IMR-90 (cell line): ENCODE measurements at regions not wholly inside any gene's neighbourhood (a gene's known extent, or its start where the extent isn't known, plus 50 kb on each side); places are given as distances from the start of the nearest gene placed in this dataset.

ENCODE experiments used
- BHLHE40 ChIP-seq: fragments of 150-350 bp; IDR thresholded peaks from 2 replicates; pipeline ENCODE4 v1.6.1; 2016; ENCODE audit warnings: mild to moderate bottlenecking, low read depth, low read length
- CEBPB ChIP-seq: IDR thresholded peaks from 2 replicates; pipeline ENCODE4 v1.6.1; 2012; ENCODE audit warnings: low read depth, low read length, improper control_type of control experiment
- CHD1 ChIP-seq: IDR thresholded peaks from 2 replicates; pipeline ENCODE4 v1.6.1; 2012; ENCODE audit warnings: low read depth, low read length, improper control_type of control experiment
- FOS ChIP-seq: fragments of 150-350 bp; IDR thresholded peaks from 2 replicates; pipeline ENCODE4 v1.6.1; 2016; ENCODE audit warnings: low read depth, low read length
- MAFK ChIP-seq: IDR thresholded peaks from 2 replicates; pipeline ENCODE4 v1.6.1; 2012; ENCODE audit warnings: low read depth, low read length, improper control_type of control experiment
- MAZ ChIP-seq: IDR thresholded peaks from 2 replicates; pipeline ENCODE4 v1.6.1; 2012; ENCODE audit warnings: low read depth, mild to moderate bottlenecking, low read length, improper control_type of control experiment, moderate library complexity, borderline replicate concordance
- MXI1 ChIP-seq: IDR thresholded peaks from 2 replicates; pipeline ENCODE4 v1.6.1; 2012; ENCODE audit warnings: low read depth, mild to moderate bottlenecking, low read length, moderate library complexity, borderline replicate concordance
- POLR2A ChIP-seq: IDR thresholded peaks from 2 replicates; pipeline ENCODE4 v1.6.1; 2012; ENCODE audit warnings: mild to moderate bottlenecking, low read depth, low read length
- RAD21 ChIP-seq: IDR thresholded peaks from 2 replicates; pipeline ENCODE4 v1.6.1; 2012; ENCODE audit warnings: low read length, improper control_type of control experiment
- RCOR1 ChIP-seq: IDR thresholded peaks from 2 replicates; pipeline ENCODE4 v1.6.1; 2012; ENCODE audit warnings: mild to moderate bottlenecking, low read length, improper control_type of control experiment; ENCODE audit not compliant: insufficient replicate concordance
- RFX5 ChIP-seq: IDR thresholded peaks from 2 replicates; pipeline ENCODE4 v1.8.0; 2012; ENCODE audit warnings: low read depth, mild to moderate bottlenecking, low read length, moderate library complexity
- SMC3 ChIP-seq: fragments of 150-350 bp; IDR thresholded peaks from 2 replicates; pipeline ENCODE4 v1.6.1; 2016; ENCODE audit warnings: low read depth, mild to moderate bottlenecking, antibody characterized with exemption, low read length, moderate library complexity
- TF ChIP-seq, protein P1 (sequence below): conservative IDR thresholded peaks from 2 replicates; pipeline ENCODE4 v1.5.1; 2012; ENCODE audit warnings: mild to moderate bottlenecking, low read depth, low read length, improper control_type of control experiment
- TF ChIP-seq, protein P2 (sequence below): fragments of 150-350 bp; IDR thresholded peaks from 2 replicates; pipeline ENCODE4 v1.6.1; 2017; ENCODE audit warnings: mild to moderate bottlenecking, antibody characterized with exemption, low read length, low read depth

DNA sequence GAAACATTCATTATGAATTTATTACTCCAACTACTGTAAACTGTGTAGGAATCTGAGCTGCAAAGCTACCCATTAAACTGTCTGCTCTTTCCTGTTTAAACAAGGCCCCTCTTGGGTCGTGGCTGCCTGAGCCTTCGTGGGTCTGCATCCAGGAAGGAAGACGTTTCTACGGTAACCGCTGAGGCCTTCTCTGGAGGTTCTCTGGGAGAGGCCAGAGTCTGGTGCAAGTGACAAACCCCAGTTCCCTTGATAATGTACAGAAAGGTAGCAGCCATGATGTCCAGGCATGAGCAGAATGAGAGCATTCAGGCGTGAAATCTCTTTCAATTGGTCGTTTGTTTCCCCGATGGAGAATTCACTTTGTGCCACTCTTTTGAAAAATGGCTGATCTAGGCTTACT lies 350.2 kb downstream of the PLPP3 start:
- TF ChIP-seq, protein P1, sequence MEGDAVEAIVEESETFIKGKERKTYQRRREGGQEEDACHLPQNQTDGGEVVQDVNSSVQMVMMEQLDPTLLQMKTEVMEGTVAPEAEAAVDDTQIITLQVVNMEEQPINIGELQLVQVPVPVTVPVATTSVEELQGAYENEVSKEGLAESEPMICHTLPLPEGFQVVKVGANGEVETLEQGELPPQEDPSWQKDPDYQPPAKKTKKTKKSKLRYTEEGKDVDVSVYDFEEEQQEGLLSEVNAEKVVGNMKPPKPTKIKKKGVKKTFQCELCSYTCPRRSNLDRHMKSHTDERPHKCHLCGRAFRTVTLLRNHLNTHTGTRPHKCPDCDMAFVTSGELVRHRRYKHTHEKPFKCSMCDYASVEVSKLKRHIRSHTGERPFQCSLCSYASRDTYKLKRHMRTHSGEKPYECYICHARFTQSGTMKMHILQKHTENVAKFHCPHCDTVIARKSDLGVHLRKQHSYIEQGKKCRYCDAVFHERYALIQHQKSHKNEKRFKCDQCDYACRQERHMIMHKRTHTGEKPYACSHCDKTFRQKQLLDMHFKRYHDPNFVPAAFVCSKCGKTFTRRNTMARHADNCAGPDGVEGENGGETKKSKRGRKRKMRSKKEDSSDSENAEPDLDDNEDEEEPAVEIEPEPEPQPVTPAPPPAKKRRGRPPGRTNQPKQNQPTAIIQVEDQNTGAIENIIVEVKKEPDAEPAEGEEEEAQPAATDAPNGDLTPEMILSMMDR: no peak
- TF ChIP-seq POLR2A (no peak), RCOR1 (no peak), MXI1 (no peak), MAFK (no peak), RFX5 (no peak), RAD21 (no peak), BHLHE40 (no peak), MAZ (no peak), CEBPB (no peak), CHD1 (no peak), SMC3 (no peak), FOS (no peak)
- TF ChIP-seq, protein P2, sequence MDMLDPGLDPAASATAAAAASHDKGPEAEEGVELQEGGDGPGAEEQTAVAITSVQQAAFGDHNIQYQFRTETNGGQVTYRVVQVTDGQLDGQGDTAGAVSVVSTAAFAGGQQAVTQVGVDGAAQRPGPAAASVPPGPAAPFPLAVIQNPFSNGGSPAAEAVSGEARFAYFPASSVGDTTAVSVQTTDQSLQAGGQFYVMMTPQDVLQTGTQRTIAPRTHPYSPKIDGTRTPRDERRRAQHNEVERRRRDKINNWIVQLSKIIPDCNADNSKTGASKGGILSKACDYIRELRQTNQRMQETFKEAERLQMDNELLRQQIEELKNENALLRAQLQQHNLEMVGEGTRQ: no peak
